Lung (tissue), 11 donors: ENCODE measurements at regions not wholly inside any gene's neighbourhood (a gene's known extent, or its start where the extent isn't known, plus 50 kb on each side); places are given as distances from the start of the nearest gene placed in this dataset.
"Not testable (repeated sequence)": the region's sequence is repeated elsewhere in the genome, so short reads cannot be mapped to it uniquely, and the experiment has no call there.

ENCODE experiments used
- ATAC-seq: fragments of 200-7000 bp; cut with Tn5 transposase; one replicate; pipeline ENCODE4 v1.9.1; 2020; ENCODE audit warnings: moderate number of reproducible peaks; ENCODE audit not compliant: insufficient read depth, low FRiP score
- DNase-seq, 3 donors: peaks; one replicate each; pipeline ENCODE4 v3.0.0-alpha.2; 2013 to 2017
- H3K27ac ChIP-seq, 2 donors: one replicate each; pipeline ENCODE4 v1.5.1; 2013; ENCODE audit warnings: mild to moderate bottlenecking in 2 of 2, moderate library complexity in 2 of 2, control low read depth in 1 of 2, inconsistent platforms in 1 of 2, low read depth in 1 of 2, low read length in 1 of 2
- H3K27me3 ChIP-seq, 3 donors: one replicate each; pipeline ENCODE4 v1.5.1; 2013; ENCODE audit warnings: low read length in 2 of 3; ENCODE audit not compliant: control insufficient read depth in 3 of 3, insufficient read depth in 3 of 3
- H3K36me3 ChIP-seq, 4 donors: one replicate each; pipeline ENCODE4 v1.5.1; 2013; ENCODE audit warnings: low read length in 4 of 4, mild to moderate bottlenecking in 1 of 4, moderate library complexity in 1 of 4; ENCODE audit not compliant: control insufficient read depth in 4 of 4, insufficient read depth in 4 of 4
- H3K4me1 ChIP-seq, 5 donors: one replicate each; pipeline ENCODE4 v1.5.1; 2013; ENCODE audit warnings: low read length in 5 of 5, mild to moderate bottlenecking in 2 of 5, moderate library complexity in 1 of 5; ENCODE audit not compliant: control insufficient read depth in 5 of 5, insufficient read depth in 5 of 5
- H3K4me3 ChIP-seq: one replicate; pipeline ENCODE4 v1.5.1; 2013; ENCODE audit warnings: mild to moderate bottlenecking, control low read depth, moderate library complexity
- H3K9ac ChIP-seq, 2 donors: one replicate each; pipeline ENCODE4 v1.5.1; 2013; ENCODE audit warnings: low read length in 2 of 2, control low read depth in 1 of 2; ENCODE audit not compliant: insufficient read depth in 1 of 2
- H3K9me3 ChIP-seq, 4 donors: one replicate each; pipeline ENCODE4 v1.5.1; 2013; ENCODE audit warnings: low read length in 3 of 4, mild to moderate bottlenecking in 1 of 4, moderate library complexity in 1 of 4; ENCODE audit not compliant: control insufficient read depth in 4 of 4, insufficient read depth in 3 of 4
- CTCF ChIP-seq: IDR thresholded peaks from 2 replicates; pipeline ENCODE4 v1.5.1; 2012; ENCODE audit warnings: mild to moderate bottlenecking; ENCODE audit errors: control extremely low read depth, extremely low read depth
- WGBS, 2 donors: extraction: QIAGEN DNeasy Blood & Tissue Kit; methylation state at CpG; one replicate each; pipeline ENCODE4 v1.1.7; 2013; 5-methylcytosine and 5-hydroxymethylcytosine counted together
- donor health status: control.
- donor health status: control.
- donor health status: Bipolar disorder and iron deficiency.
- donor health status: healthy.
- donor health status: DM: yes; HTN: yes; CAD: no.

GRCh38 chr1:58966917-58967740 is 183.3 kb upstream of the JUN start:
- no peak for TF ChIP-seq CTCF
- DNase-seq: no peak
- no peak for ATAC-seq
- no peaks in the 10 kb centered on the region for H3K36me3 ChIP-seq
- WGBS, 2 donors: 84 to 90% methylated on average over 5 of the region's 5 CpGs
- H3K9me3 ChIP-seq: no peaks in the 10 kb centered on the region
- peaks cover 0 to 19% (median 11%) of the 10 kb centered on the region in 5 donors for H3K4me1 ChIP-seq
- no peak overlapping the region for H3K27ac ChIP-seq
- no peaks in the 10 kb centered on the region for H3K27me3 ChIP-seq
- no peak overlapping the region for H3K4me3 ChIP-seq
- no peak overlapping the region for H3K9ac ChIP-seq

- peak overlapping the region; percentile 78 to 89 for H3K27ac ChIP-seq
- no peak overlapping the region for H3K9ac ChIP-seq
- H3K4me3 ChIP-seq: no peak overlapping the region
- H3K9me3 ChIP-seq: no peaks in the 10 kb centered on the region
- WGBS, 2 donors: 23 to 57% methylated on average over 4 of the region's 4 CpGs
- no peak for TF ChIP-seq CTCF
- H3K27me3 ChIP-seq: no peaks in the 10 kb centered on the region
- peaks cover 0 to 19% (median 11%) of the 10 kb centered on the region in 5 donors for H3K4me1 ChIP-seq
- DNase-seq (peak; percentile 85 to 96 (median 93)), ATAC-seq (no peak)
- H3K36me3 ChIP-seq: no peaks in the 10 kb centered on the region
Measured at GRCh38 chr1:58968360-58968952, 184.6 kb upstream of the JUN start.

- H3K27me3 ChIP-seq, DNase-seq, ATAC-seq, H3K4me3 ChIP-seq, H3K9me3 ChIP-seq, H3K27ac ChIP-seq, H3K9ac ChIP-seq, H3K36me3 ChIP-seq: not testable (repeated sequence)
- peaks cover 0 to 19% (median 11%) of the 10 kb centered on the region in 5 donors for H3K4me1 ChIP-seq
Measured at GRCh38 chr1:58969176-58969575, 185.3 kb upstream of the JUN start.

GRCh38 chr1:58971629-58972140 is 187.8 kb upstream of the JUN start:
- no peak overlapping the region for H3K9ac ChIP-seq
- H3K27me3 ChIP-seq: no peaks in the 10 kb centered on the region
- DNase-seq: no peak
- no peaks in the 10 kb centered on the region for H3K36me3 ChIP-seq
- H3K4me1 ChIP-seq: peaks cover 0 to 15% (median 10%) of the 10 kb centered on the region in 5 donors
- ATAC-seq: peak; percentile 19
- WGBS, 2 donors: 42 to 76% methylated on average over 4 of the region's 4 CpGs
- no peak overlapping the region for H3K4me3 ChIP-seq
- no peak for TF ChIP-seq CTCF
- no peak overlapping the region for H3K27ac ChIP-seq
- no peaks in the 10 kb centered on the region for H3K9me3 ChIP-seq
